K562 (cell line): ENCODE measurements at regions not wholly inside any gene's neighbourhood (a gene's known extent, or its start where the extent isn't known, plus 50 kb on each side); places are given as distances from the start of the nearest gene placed in this dataset.

Source experiments
- ATAC-seq: fragments of 200-7000 bp; cut with Tn5 transposase; 3 replicates; pipeline ENCODE4 v1.9.1; 2020; ENCODE audit warnings: moderate library complexity
- BruUV-seq: library from RNA; stranded (reverse); fragments of 400-500 nt; replicated peaks from 2 replicates; lab custom pipeline; 2021; lab: Mats Ljungman, UMichigan
- CTCF ChIA-PET: fragments of 300-600 bp; formaldehyde crosslinking; extraction: SDS; loops from one replicate; lab custom pipeline; 2021; ENCODE audit warnings: low intra/inter-chr PET ratio; lab: Yijun Ruan, JAX
- POLR2A ChIA-PET: fragments of 300-600, 350-650 bp; sonication (Branson Sonifier 250); formaldehyde crosslinking; extraction: SDS; loops from one replicate; lab custom pipeline; 2021; ENCODE audit warnings: antibody characterized with exemption, inconsistent platforms; lab: Yijun Ruan, JAX
- DNase-seq, 4 experiments: peaks; one replicate each; pipeline versions ENCODE4 v3.0.0 to v3.0.0-alpha.2; 2011 to 2018; ENCODE audit warnings: low spot score in 3 of 4, mixed read lengths in 3 of 4; ENCODE audit errors: extremely low read depth in 1 of 4
- FAIRE-seq: peaks from 2 replicates; lab custom pipeline; 2011; peaks lifted over from hg19 to GRCh38; lab: Jason Lieb, UNC
- H2AFZ ChIP-seq: 2 replicates; pipeline ENCODE4 v1.6.0; 2011; ENCODE audit warnings: low read depth, low read length, control low read depth, inconsistent platforms
- H3K27ac ChIP-seq: fragments of 200-600 bp; 3 replicates; pipeline ENCODE4 v1.8.0; 2011; ENCODE audit warnings: low read depth, mild to moderate bottlenecking, control low read depth, inconsistent platforms, low read length, moderate library complexity, mixed read lengths; ENCODE audit errors: extremely low read depth
- H3K27me3 ChIP-seq, 2 experiments: fragments of 300-600 bp in 1 of 2; 2 replicates in 1 of 2; 3 replicates in 1 of 2; pipeline versions ENCODE4 v1.6.0 to v1.8.0; 2011; ENCODE audit warnings: inconsistent platforms in 2 of 2, low read length in 2 of 2, mild to moderate bottlenecking in 1 of 2, mixed read lengths in 1 of 2, moderate library complexity in 1 of 2; ENCODE audit not compliant: control insufficient read depth in 2 of 2, insufficient read depth in 2 of 2
- H3K36me3 ChIP-seq: fragments of 300-600 bp; 3 replicates; pipeline ENCODE4 v1.8.0; 2011; ENCODE audit warnings: mild to moderate bottlenecking, low read length, inconsistent platforms; ENCODE audit not compliant: control insufficient read depth, insufficient read depth
- H3K4me1 ChIP-seq, 2 experiments: fragments of 200-600 bp in 1 of 2; replicated peaks in 1 of 2; 2 replicates in 1 of 2; 3 replicates in 1 of 2; pipeline versions ENCODE4 v1.5.1 to v1.8.0; 2011; ENCODE audit warnings: inconsistent platforms in 2 of 2, low read length in 2 of 2, mild to moderate bottlenecking in 1 of 2, mixed read lengths in 1 of 2, moderate library complexity in 1 of 2; ENCODE audit not compliant: control insufficient read depth in 2 of 2, insufficient read depth in 2 of 2
- H3K4me2 ChIP-seq: 2 replicates; pipeline ENCODE4 v1.6.1; 2011; ENCODE audit warnings: low read length, control low read depth, inconsistent platforms, mixed read lengths; ENCODE audit not compliant: insufficient read depth
- H3K4me3 ChIP-seq: fragments of 200-600 bp; sonication (generic), shearing (Covaris generic); 2 replicates; pipeline ENCODE4 v1.5.1; 2016; ENCODE audit warnings: control low read depth, inconsistent platforms
- H3K79me2 ChIP-seq: fragments of 200-600 bp; 3 replicates; pipeline ENCODE4 v1.8.0; 2011; ENCODE audit warnings: low read length, inconsistent platforms; ENCODE audit not compliant: control insufficient read depth, insufficient read depth
- H3K9ac ChIP-seq, 2 experiments: 2 replicates each; pipeline versions ENCODE4 v1.6.0 to v1.6.1; 2011; ENCODE audit warnings: low read depth in 2 of 2, low read length in 2 of 2, control low read depth in 1 of 2, inconsistent platforms in 1 of 2, mild to moderate bottlenecking in 1 of 2, mixed read lengths in 1 of 2; ENCODE audit not compliant: insufficient read depth in 1 of 2
- H3K9me1 ChIP-seq: one replicate; pipeline ENCODE4 v1.6.0; 2011; ENCODE audit warnings: inconsistent platforms, mild to moderate bottlenecking, low read length, moderate library complexity; ENCODE audit not compliant: control insufficient read depth, insufficient read depth
- H3K9me3 ChIP-seq: replicated peaks from 2 replicates; pipeline ENCODE4 v1.5.1; 2011; ENCODE audit warnings: low read depth, low read length, inconsistent platforms; ENCODE audit not compliant: control insufficient read depth, insufficient read depth
- H4K20me1 ChIP-seq: replicated peaks from 2 replicates; pipeline ENCODE4 v1.6.1; 2011; ENCODE audit warnings: low read length, inconsistent platforms, mixed read lengths; ENCODE audit not compliant: control insufficient read depth, insufficient read depth
- C11orf30 ChIP-seq: fragments of 450-650 bp; IDR thresholded peaks from 2 replicates; pipeline ENCODE4 v1.6.1; 2016; ENCODE audit warnings: low read depth, mild to moderate bottlenecking
- FOXA1 ChIP-seq: fragments of 450-650 bp; IDR thresholded peaks from 2 replicates; pipeline ENCODE4 v1.6.1; 2016; ENCODE audit warnings: mild to moderate bottlenecking, borderline replicate concordance
- MAFG ChIP-seq: fragments of 450-650 bp; conservative IDR thresholded peaks from 2 replicates; pipeline ENCODE4 v1.6.1; 2016; ENCODE audit warnings: missing genetic modification characterization, missing compliant biosample characterization
- NRF1 ChIP-seq, 2 experiments: fragments of 450-650 bp; IDR thresholded peaks in 1 of 2; conservative IDR thresholded peaks in 1 of 2; 2 replicates each; pipeline ENCODE4 v1.6.1; 2014; ENCODE audit warnings: mild to moderate bottlenecking in 2 of 2
- RHOXF2B ChIP-seq: fragments of 250-450 bp; sonication (Bioruptor Pico); conservative IDR thresholded peaks from 2 replicates; pipeline ENCODE4 v1.5.1; 2021
- ZEB2 ChIP-seq: fragments of 450-650 bp; IDR thresholded peaks from 2 replicates; pipeline ENCODE4 v1.6.1; 2016
- ZNF589 ChIP-seq: fragments of 200-800 bp; sonication (Bioruptor generic); IDR thresholded peaks from 2 replicates; pipeline ENCODE4 v1.6.1; 2016; ENCODE audit warnings: low read depth, missing genetic modification characterization, missing compliant biosample characterization
- WGBS: fragments of 100-300 bp; shearing (Covaris generic); methylation state at CpG from one replicate; pipeline ENCODE4 v1.1.6; 2016; ENCODE audit warnings: low coverage, mixed read lengths; ENCODE audit not compliant: insufficient coverage; ENCODE audit errors: missing lambda C conversion rate; 5-methylcytosine and 5-hydroxymethylcytosine counted together
- in situ Hi-C: fragments of 300-500 bp; cut with MboI; formaldehyde crosslinking; loops from 4 replicates; pipeline ENCODE4 v1.15.0; 2018; ENCODE audit warnings: inconsistent platforms, mixed read lengths
- intact Hi-C: fragments of 100-400 bp; cut with micrococcal nuclease; formaldehyde crosslinking; loops from 2 replicates; pipeline ENCODE4 v1.14.2; 2022
- TF ChIP-seq, protein P1 (sequence below): fragments of 450-650 bp; IDR thresholded peaks from 2 replicates; pipeline ENCODE4 v1.6.1; 2016; ENCODE audit warnings: mild to moderate bottlenecking

DNA sequence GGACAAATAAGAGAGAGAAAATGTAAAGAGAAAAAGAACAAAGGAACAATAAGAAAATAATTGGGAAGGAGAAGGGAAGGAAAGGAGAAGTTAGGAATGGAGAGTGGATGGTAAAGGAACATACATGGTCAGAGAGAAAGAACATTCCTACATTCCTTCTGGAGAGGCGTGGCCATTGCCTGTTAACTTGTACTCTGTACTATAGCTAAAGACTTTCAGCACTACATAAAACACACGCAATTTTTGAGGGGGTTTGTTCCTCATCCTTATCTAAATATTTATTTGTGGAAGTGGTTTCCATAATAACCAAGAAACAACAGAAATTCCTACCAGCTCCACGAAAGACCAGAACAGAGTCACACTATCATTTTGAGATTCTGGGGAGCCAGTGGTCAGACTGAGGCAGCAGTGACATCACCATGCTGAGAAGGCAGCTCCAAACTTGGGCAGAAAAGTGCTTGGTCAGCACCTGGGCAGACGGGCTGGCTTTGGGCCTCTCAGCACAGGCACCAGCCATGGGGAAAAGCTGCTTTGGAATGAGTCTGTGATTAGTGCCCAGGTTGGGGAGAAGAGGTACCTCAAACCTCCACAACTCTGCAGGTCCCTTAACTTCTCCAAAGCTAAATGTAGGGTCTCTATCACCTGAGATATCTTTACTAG is 125.9 kb upstream of the NTF3 start:
- no peak overlapping the region for H3K27ac ChIP-seq
- H4K20me1 ChIP-seq = no peaks in the 10 kb centered on the region
- H3K4me3 ChIP-seq = no peak overlapping the region
- in situ Hi-C loops (no loop called here), intact Hi-C loops (no loop called here)
- H3K4me2 ChIP-seq = no peak overlapping the region
- no peak overlapping the region for H3K9ac ChIP-seq
- no peaks in the 10 kb centered on the region for H3K36me3 ChIP-seq
- POLR2A ChIA-PET = no interaction called here
- no peaks in the 10 kb centered on the region for H3K79me2 ChIP-seq
- TF ChIP-seq ZEB2 (no peak), MAFG (tag) (0 out of 2 replicates have a peak, but pooled peaks have one; percentile 22), NRF1 (conservative IDR thresholded peaks at IDR 0.05 in 1 of 2, IDR thresholded peaks at IDR 0.05 in 1 of 2) (no peak), FOXA1 (no peak), RHOXF2B (CRISPR knock-in tag) (no peak), ZNF589 (no peak), C11orf30 (0 out of 2 replicates have a peak, but pooled peaks have one; percentile 11)
- TF ChIP-seq, protein P1, sequence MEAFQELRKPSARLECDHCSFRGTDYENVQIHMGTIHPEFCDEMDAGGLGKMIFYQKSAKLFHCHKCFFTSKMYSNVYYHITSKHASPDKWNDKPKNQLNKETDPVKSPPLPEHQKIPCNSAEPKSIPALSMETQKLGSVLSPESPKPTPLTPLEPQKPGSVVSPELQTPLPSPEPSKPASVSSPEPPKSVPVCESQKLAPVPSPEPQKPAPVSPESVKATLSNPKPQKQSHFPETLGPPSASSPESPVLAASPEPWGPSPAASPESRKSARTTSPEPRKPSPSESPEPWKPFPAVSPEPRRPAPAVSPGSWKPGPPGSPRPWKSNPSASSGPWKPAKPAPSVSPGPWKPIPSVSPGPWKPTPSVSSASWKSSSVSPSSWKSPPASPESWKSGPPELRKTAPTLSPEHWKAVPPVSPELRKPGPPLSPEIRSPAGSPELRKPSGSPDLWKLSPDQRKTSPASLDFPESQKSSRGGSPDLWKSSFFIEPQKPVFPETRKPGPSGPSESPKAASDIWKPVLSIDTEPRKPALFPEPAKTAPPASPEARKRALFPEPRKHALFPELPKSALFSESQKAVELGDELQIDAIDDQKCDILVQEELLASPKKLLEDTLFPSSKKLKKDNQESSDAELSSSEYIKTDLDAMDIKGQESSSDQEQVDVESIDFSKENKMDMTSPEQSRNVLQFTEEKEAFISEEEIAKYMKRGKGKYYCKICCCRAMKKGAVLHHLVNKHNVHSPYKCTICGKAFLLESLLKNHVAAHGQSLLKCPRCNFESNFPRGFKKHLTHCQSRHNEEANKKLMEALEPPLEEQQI = no peak
- no peaks in the 10 kb centered on the region for H3K9me3 ChIP-seq
- BruUV-seq = no TSS peak
- H3K9me1 ChIP-seq = no peaks in the 10 kb centered on the region
- no peaks in the 10 kb centered on the region for H3K27me3 ChIP-seq
- no peaks in the 10 kb centered on the region for H3K4me1 ChIP-seq
- no peak for ATAC-seq
- FAIRE-seq = no peak
- CTCF ChIA-PET = no interaction called here
- H2AFZ ChIP-seq = no peak overlapping the region
- 23% methylated on average over 4 of the region's 4 CpGs for WGBS
- no peak for DNase-seq
